K562 (cell line): ENCODE measurements at regions not wholly inside any gene's neighbourhood (a gene's known extent, or its start where the extent isn't known, plus 50 kb on each side); places are given as distances from the start of the nearest gene placed in this dataset.

Experiments used
- RAD51 ChIP-seq: fragments of 450-650 bp; IDR thresholded peaks from 2 replicates; pipeline ENCODE4 v1.7.1; 2016; ENCODE audit warnings: low read depth, mild to moderate bottlenecking, borderline replicate concordance
- RNF2 ChIP-seq: sonication (generic); IDR thresholded peaks from 2 replicates; pipeline ENCODE4 v1.6.1; 2016
- YY1 ChIP-seq, 3 experiments: IDR thresholded peaks; 2 replicates each; pipeline ENCODE4 v1.6.1; 2011; ENCODE audit warnings: low read length in 2 of 3, mild to moderate bottlenecking in 2 of 3, moderate library complexity in 2 of 3, borderline replicate concordance in 1 of 3, control low read depth in 1 of 3, low read depth in 1 of 3; ENCODE audit not compliant: insufficient read depth in 3 of 3, insufficient replicate concordance in 2 of 3, control insufficient read depth in 1 of 3, insufficient read length in 1 of 3; ENCODE audit errors: extremely low read depth in 1 of 3

DNA sequence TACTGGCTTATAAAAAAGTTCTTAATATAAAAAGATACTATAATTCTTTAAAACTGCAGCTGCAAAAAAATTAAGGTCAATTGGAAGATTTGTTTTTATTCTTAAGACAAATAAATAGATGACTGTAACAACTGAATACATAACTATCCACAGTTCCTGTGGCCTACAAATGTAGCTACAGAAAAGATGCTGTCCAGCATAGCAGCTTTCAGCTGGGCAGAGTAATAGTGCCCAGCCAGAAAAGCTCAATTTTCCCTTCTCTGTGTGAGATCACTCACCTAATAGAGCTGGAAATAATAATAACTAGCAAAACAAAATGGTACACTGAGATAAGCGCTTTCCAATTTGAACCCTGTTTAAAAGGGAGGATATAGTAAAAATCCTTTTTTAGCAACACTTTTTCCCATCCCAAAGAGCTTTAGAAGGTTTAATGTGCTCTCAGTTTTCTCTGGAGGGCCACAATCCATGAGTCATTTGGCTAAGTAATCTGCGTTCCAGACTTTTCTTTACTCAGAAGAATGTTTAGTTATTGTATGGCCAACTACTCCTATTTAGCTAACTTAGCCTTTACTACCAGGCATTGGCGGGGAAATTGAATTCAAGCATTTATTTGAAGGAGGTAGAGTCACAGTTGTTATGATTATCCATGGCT lies 158.1 kb upstream of the SLC39A10 start:
- TF ChIP-seq RNF2 (no peak), RAD51 (no peak), YY1 (IDR thresholded peaks at IDR 0.05; ENCODE audit: borderline replicate concordance in 1 of 3, control insufficient read depth in 1 of 3, extremely low read depth in 1 of 3, insufficient read depth in 3 of 3, insufficient read length in 1 of 3, insufficient replicate concordance in 2 of 3, low read depth in 1 of 3, low read length in 2 of 3) (no peak)
